OCI-LY1 (cell line): ENCODE measurements at regions not wholly inside any gene's neighbourhood (a gene's known extent, or its start where the extent isn't known, plus 50 kb on each side); places are given as distances from the start of the nearest gene placed in this dataset.

Source experiments
- EZH2 ChIP-seq: fragments of 200-600 bp; sonication (generic), shearing (Covaris generic); IDR thresholded peaks from 2 replicates; pipeline ENCODE4 v1.8.0; 2017; ENCODE audit warnings: borderline replicate concordance, mixed run types, mild to moderate bottlenecking, antibody characterized with exemption, low read length, moderate library complexity, mixed read lengths
- TF ChIP-seq, protein P1 (sequence below): fragments of 200-600 bp; sonication (generic), shearing (Covaris generic); IDR thresholded peaks from 2 replicates; pipeline ENCODE4 v1.5.1; 2017; ENCODE audit warnings: mild to moderate bottlenecking, antibody characterized with exemption, low read length, moderate library complexity, mixed read lengths

DNA sequence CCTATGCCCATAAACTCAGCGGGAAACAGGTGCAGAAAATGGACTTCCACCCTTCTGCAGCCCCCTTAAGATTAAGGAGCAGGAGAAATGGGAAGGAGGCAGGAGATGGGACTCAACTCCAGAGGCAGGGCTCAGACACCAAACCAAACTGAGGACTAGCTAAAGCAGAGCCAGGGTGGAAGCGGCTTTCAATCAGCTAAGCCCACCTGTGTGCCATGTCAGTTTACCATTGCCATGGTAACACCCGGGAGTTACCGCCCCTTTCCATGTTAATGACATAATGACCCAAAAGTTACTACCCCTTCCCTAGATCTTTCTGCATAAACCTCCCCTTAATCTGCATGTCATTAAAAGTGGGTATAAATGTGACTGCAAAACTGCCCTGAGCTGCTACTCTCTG lies 653.5 kb downstream of the PTPRU start:
- TF ChIP-seq, protein P1, sequence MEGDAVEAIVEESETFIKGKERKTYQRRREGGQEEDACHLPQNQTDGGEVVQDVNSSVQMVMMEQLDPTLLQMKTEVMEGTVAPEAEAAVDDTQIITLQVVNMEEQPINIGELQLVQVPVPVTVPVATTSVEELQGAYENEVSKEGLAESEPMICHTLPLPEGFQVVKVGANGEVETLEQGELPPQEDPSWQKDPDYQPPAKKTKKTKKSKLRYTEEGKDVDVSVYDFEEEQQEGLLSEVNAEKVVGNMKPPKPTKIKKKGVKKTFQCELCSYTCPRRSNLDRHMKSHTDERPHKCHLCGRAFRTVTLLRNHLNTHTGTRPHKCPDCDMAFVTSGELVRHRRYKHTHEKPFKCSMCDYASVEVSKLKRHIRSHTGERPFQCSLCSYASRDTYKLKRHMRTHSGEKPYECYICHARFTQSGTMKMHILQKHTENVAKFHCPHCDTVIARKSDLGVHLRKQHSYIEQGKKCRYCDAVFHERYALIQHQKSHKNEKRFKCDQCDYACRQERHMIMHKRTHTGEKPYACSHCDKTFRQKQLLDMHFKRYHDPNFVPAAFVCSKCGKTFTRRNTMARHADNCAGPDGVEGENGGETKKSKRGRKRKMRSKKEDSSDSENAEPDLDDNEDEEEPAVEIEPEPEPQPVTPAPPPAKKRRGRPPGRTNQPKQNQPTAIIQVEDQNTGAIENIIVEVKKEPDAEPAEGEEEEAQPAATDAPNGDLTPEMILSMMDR, result no peak
- no peak for TF ChIP-seq EZH2
